ENCODE measurements at regions not wholly inside any gene's neighbourhood (a gene's known extent, or its start where the extent isn't known, plus 50 kb on each side); places are given as distances from the start of the nearest gene placed in this dataset.
"Not testable (repeated sequence)": the region's sequence is repeated elsewhere in the genome, so short reads cannot be mapped to it uniquely, and the experiment has no call there.

GRCh38 chr22:21293702-21294101 is 89.8 kb upstream of the RIMBP3B start:
- not testable (repeated sequence) for TF ChIP-seq CTCF (IDR thresholded peaks at IDR 0.05 in 4 of 5, conservative IDR thresholded peaks at IDR 0.05 in 1 of 5); POLR2A (IDR thresholded peaks at IDR 0.05)

Data from gastrocnemius medialis (tissue), 4 donors.